Body of pancreas (tissue), 4 donors: ENCODE measurements at regions not wholly inside any gene's neighbourhood (a gene's known extent, or its start where the extent isn't known, plus 50 kb on each side); places are given as distances from the start of the nearest gene placed in this dataset.

Experiments used
- ATAC-seq: fragments of 150-250 bp; one replicate; pipeline ENCODE4 v1.9.1; 2016
- DNase-seq, 4 donors: peaks; one replicate each; pipeline ENCODE4 v3.0.0-alpha.2; 2019
- H3K27ac ChIP-seq, 4 donors: fragments of 200-600 bp; sonication (generic); 1 replicate in 3 of 4; 2 replicates in 1 of 4; pipeline versions ENCODE4 v1.5.1 to v1.6.1; 2016 to 2019; ENCODE audit warnings: mild to moderate bottlenecking in 1 of 4, mixed read lengths in 1 of 4, moderate library complexity in 1 of 4
- H3K27me3 ChIP-seq, 2 donors: fragments of 200-600 bp; sonication (generic); one replicate each; pipeline ENCODE4 v1.6.0; 2016; ENCODE audit warnings: mild to moderate bottlenecking in 1 of 2
- H3K36me3 ChIP-seq, 2 donors: fragments of 200-600 bp; sonication (generic); replicated peaks in 1 of 2; 2 replicates each; pipeline ENCODE4 v1.5.1; 2016; ENCODE audit warnings: low read depth in 2 of 2; ENCODE audit not compliant: insufficient read depth in 1 of 2
- H3K4me1 ChIP-seq: fragments of 200-600 bp; sonication (generic); one replicate; pipeline ENCODE4 v1.6.0; 2016
- H3K4me3 ChIP-seq, 2 donors: fragments of 200-600 bp; sonication (generic); 1 replicate in 1 of 2; 2 replicates in 1 of 2; pipeline ENCODE4 v1.5.1; 2016 to 2019
- H3K9me3 ChIP-seq, 3 donors: fragments of 200-600 bp; sonication (generic); 1 replicate in 2 of 3; 2 replicates in 1 of 3; pipeline ENCODE4 v1.5.1; 2016
- POLR2A ChIP-seq, 3 donors: fragments of 450-650 bp; IDR thresholded peaks; one replicate each; pipeline ENCODE4 v1.6.1; 2016; ENCODE audit warnings: antibody characterized with exemption in 3 of 3, mild to moderate bottlenecking in 2 of 3
- WGBS, 2 donors: methylation state at CpG; one replicate each; pipeline ENCODE4 v1.1.5; 2017; 5-methylcytosine and 5-hydroxymethylcytosine counted together
- intact Hi-C: fragments of 100-400 bp; cut with DNase I; formaldehyde crosslinking; loops from one replicate; pipeline ENCODE4 v1.15.1; 2023
- TF ChIP-seq, protein P1 (sequence below), 7 experiments: fragments of 450-650 bp in 4 of 7; fragments of 200-600 bp in 3 of 7; sonication (generic) in 3 of 7; IDR thresholded peaks; one replicate each; pipeline ENCODE4 v1.5.1; 2016 to 2019; ENCODE audit warnings: antibody characterized with exemption in 7 of 7

DNA sequence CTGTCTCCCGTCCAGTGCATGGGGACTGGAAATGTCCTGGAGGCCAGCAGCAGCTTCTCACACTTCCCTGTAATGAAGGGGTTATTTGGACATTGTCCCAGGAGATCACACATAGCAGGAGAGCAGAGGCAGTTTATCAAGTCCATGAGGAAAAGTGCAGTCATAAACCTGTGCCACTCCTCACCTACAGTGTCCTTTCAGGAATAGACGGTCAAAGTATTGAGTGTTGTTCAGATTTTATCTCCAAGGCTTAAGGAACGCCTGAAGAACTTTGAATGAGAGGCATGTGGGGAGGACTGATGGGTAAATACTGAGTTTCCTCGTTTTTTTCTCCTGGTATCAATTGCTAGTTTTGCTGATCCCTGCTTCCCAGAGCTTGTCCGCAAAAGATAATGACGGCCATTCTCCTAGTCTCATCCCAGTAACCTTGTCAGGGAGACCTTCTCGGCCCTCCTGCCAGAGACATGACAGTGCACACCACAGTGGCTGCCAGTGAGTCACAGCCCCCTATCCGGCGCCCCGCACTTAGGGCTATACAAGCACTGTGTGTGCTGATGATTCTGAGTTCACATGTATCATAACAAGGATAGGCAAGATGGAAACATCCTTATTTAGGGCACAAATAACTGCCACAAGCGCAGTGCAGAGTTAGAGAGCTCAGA is 495.5 kb upstream of the MGMT start:
- ATAC-seq, result no peak

DNA sequence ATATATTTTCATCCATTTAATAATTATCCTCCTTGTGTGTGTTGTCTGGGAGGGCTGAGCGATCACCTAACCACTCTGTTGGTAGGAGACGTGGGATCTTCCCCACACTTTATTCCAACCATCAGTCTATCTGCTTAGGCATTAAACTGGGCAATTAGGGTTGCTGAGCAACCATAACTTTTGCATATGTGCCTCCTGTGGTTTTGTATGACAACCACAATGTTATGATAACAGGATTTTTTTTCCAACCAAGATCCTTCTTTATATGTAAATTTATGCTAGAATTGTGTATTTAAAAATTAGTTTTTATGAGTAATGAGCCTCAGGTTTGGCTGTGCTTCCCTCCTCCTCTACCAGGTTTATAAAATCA is 495.0 kb upstream of the MGMT start:
- intact Hi-C loops, result no loop called here
- 65 to 72% methylated on average over 2 of the region's 2 CpGs for WGBS, 2 donors
- TF ChIP-seq, protein P1, sequence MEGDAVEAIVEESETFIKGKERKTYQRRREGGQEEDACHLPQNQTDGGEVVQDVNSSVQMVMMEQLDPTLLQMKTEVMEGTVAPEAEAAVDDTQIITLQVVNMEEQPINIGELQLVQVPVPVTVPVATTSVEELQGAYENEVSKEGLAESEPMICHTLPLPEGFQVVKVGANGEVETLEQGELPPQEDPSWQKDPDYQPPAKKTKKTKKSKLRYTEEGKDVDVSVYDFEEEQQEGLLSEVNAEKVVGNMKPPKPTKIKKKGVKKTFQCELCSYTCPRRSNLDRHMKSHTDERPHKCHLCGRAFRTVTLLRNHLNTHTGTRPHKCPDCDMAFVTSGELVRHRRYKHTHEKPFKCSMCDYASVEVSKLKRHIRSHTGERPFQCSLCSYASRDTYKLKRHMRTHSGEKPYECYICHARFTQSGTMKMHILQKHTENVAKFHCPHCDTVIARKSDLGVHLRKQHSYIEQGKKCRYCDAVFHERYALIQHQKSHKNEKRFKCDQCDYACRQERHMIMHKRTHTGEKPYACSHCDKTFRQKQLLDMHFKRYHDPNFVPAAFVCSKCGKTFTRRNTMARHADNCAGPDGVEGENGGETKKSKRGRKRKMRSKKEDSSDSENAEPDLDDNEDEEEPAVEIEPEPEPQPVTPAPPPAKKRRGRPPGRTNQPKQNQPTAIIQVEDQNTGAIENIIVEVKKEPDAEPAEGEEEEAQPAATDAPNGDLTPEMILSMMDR (IDR thresholded peaks at IDR 0.05), result no peak
- TF ChIP-seq POLR2A (IDR thresholded peaks at IDR 0.05), result no peak
- Histone ChIP-seq H3K4me1 (no peaks in the 10 kb centered on the region), H3K27me3 (no peaks in the 10 kb centered on the region), H3K27ac (no peak overlapping the region), H3K36me3 (no peaks in the 10 kb centered on the region), H3K9me3 (no peaks in the 10 kb centered on the region), H3K4me3 (no peak overlapping the region)
- DNase-seq (no peak), ATAC-seq (no peak)

More for the DNA sequence above, 495.5 kb upstream of the MGMT start:
- intact Hi-C loops, result no loop called here
- H3K27me3 ChIP-seq, result no peaks in the 10 kb centered on the region
- no peaks in the 10 kb centered on the region for H3K4me1 ChIP-seq
- no peak overlapping the region for H3K27ac ChIP-seq
- no peak for TF ChIP-seq POLR2A (IDR thresholded peaks at IDR 0.05)
- TF ChIP-seq, protein P1 (IDR thresholded peaks at IDR 0.05), result no peak
- 61 to 74% methylated on average over 11 of the region's 11 CpGs for WGBS, 2 donors
- no peaks in the 10 kb centered on the region for H3K9me3 ChIP-seq
- no peaks in the 10 kb centered on the region for H3K36me3 ChIP-seq
- no peak for DNase-seq
- no peak overlapping the region for H3K4me3 ChIP-seq

DNA sequence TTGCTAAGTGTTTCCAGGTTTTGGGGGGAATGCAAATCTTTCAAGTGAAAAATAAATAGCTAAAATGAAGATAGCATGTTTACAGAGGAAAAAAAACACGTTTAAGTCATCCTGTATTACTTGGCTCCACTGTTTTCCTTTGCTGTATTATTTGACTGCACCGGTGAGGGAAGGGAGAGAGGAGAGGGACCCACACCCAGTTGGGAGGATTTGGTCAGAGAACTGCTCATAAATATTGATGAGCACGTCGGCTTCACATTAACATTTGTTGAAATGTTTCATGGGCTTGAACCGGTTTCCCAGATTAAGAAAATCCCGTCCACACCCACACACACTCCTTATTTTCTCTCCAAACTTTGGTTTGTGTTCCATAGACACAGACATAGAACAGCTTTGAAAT is 493.8 kb upstream of the MGMT start:
- 61 to 62% methylated on average over 6 of the region's 6 CpGs for WGBS, 2 donors
- no peaks in the 10 kb centered on the region for H3K4me1 ChIP-seq
- no peak for DNase-seq
- no peaks in the 10 kb centered on the region for H3K9me3 ChIP-seq
- H3K27ac ChIP-seq, result no peak overlapping the region
- intact Hi-C loops, result no loop called here
- no peak for ATAC-seq
- no peak for TF ChIP-seq POLR2A (IDR thresholded peaks at IDR 0.05)
- TF ChIP-seq, protein P1 (IDR thresholded peaks at IDR 0.05), result no peak
- no peaks in the 10 kb centered on the region for H3K36me3 ChIP-seq
- no peaks in the 10 kb centered on the region for H3K27me3 ChIP-seq
- no peak overlapping the region for H3K4me3 ChIP-seq

DNA sequence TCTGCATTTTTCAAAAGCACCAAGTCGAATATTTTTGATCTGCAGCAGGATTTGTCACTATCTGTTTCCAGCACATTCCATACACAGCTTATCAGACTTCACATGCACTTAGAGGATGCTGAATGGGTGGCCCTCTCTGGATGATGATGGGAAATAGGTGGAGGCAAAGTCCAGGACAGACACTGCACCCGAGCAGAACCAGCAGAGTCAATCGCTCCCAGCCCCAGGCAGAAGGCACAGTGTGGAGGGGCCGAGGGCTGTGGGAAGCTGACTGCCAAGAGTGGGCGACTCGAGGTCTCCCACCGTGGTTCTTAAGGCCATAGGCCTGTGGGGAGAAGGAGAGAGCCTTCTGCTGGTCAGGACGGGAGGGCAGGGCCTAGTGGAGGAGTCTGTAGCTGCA is 490.2 kb upstream of the MGMT start:
- Histone ChIP-seq H3K36me3 (no peaks in the 10 kb centered on the region), H3K4me3 (no peak overlapping the region), H3K9me3 (no peaks in the 10 kb centered on the region), H3K27me3 (no peaks in the 10 kb centered on the region), H3K27ac (no peak overlapping the region), H3K4me1 (no peaks in the 10 kb centered on the region)
- ATAC-seq (no peak), DNase-seq (no peak)
- intact Hi-C loops, result no loop called here
- WGBS, 2 donors, result 52 to 69% methylated on average over 8 of the region's 8 CpGs
- TF ChIP-seq, protein P1 (IDR thresholded peaks at IDR 0.05), result no peak
- no peak for TF ChIP-seq POLR2A (IDR thresholded peaks at IDR 0.05)

DNA sequence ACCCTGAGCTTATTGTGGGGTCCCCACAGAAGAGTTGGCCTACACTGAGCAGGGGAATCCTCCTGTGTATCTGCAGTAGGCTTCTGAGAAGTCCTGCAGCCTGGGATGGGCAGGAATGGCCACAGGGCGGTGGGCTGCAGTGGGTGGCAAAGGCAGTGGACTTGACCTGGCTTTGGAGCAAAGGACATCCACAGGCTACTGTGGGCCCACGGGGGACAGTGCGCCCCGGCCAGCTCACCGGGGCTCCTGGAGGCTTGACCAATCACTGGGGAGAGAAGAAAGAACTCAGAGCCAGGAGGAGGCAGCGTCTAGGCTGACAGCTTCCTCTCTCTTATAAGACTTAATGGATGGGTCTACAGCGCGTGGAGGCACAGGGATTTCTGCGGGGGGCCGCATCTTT is 488.8 kb upstream of the MGMT start:
- 90% methylated on average over 6 to 10 of the region's 10 CpGs for WGBS, 2 donors
- TF ChIP-seq POLR2A (IDR thresholded peaks at IDR 0.05), result no peak
- TF ChIP-seq, protein P1 (IDR thresholded peaks at IDR 0.05), result no peak

More for the DNA sequence above, 488.8 kb upstream of the MGMT start:
- intact Hi-C loops, result no loop called here
- no peak for DNase-seq
- ATAC-seq, result no peak
- H3K27ac ChIP-seq, result no peak overlapping the region
- H3K36me3 ChIP-seq, result no peaks in the 10 kb centered on the region
- no peaks in the 10 kb centered on the region for H3K27me3 ChIP-seq
- H3K4me1 ChIP-seq, result no peaks in the 10 kb centered on the region
- H3K9me3 ChIP-seq, result no peaks in the 10 kb centered on the region
- H3K4me3 ChIP-seq, result no peak overlapping the region
